HFF-Myc (cell line): ENCODE measurements at regions not wholly inside any gene's neighbourhood (a gene's known extent, or its start where the extent isn't known, plus 50 kb on each side); places are given as distances from the start of the nearest gene placed in this dataset.

Experiments used
- DNase-seq: peaks from one replicate; pipeline ENCODE4 v3.0.0-alpha.2; 2011; ENCODE audit warnings: low read depth; ENCODE audit errors: extremely low read depth
- H3K4me3 ChIP-seq: replicated peaks from 2 replicates; pipeline ENCODE4 v1.5.1; 2011; ENCODE audit warnings: low read depth, mild to moderate bottlenecking, control low read depth, low read length
- CTCF ChIP-seq: IDR thresholded peaks from 2 replicates; pipeline ENCODE4 v1.5.1; 2012; ENCODE audit warnings: mild to moderate bottlenecking, low read depth, low read length, control low read depth; ENCODE audit errors: missing control alignments

DNA sequence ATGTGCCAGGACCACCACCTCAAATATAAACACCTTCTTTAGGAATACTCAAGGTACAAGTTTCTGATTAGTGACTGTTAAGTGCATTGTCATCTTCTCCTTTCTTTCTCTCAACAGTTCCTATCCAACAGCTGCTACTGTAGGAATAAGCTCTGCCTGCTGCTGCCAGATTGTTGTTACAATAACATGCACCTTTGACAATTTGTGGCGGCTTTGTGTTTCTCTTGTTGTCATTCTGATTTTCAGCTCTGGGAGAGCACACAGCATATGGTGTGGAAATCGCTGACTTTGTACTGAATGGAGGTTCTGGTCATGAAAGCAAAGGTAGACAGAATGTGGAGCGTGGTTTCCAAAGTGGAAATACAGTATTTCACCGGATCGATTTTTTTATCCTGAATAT lies 182.8 kb downstream of the SEC23IP start:
- DNase-seq, result no peak
- H3K4me3 ChIP-seq, result no peak overlapping the region
- TF ChIP-seq CTCF, result no peak

GRCh38 chr10:120076996-120077706 lies 184.6 kb downstream of the SEC23IP start:
- DNase-seq, result no peak
- no peak for TF ChIP-seq CTCF

DNA sequence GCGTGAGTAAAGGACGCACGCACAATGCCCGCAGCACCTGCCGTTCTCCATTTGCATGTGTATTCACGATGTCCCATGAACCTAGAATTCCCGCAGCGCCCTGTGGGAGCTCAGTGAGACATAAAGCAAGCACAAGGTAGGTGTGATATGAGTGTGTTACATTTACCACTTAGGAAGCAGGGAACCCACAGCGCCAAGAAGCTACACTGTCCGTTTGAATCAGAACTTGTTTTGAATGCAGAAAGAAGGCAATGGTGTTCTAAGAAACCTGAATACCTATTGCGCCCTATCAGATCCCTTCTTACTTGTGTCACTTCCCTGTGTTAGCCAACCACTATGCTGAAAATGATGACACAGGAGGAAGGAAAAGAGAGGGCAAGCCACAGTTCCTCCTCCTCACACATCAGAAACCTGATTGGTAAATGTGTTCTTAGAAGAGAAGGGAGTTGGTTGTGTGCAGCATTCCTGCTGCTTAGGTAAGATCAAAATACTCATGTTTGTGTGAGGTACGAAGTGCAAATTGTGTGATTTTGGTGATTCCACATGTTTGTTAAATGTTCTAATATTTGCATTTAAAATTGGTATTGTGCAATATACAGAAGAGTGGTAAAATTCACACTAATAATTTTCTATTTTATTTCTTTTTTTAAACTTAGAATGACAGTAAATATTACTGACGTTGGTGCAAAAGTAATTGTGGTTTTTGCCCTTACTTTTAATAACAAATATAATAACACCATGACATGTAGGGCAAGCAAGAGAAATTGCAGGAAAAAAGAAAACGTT lies 185.4 kb downstream of the SEC23IP start:
- no peak for TF ChIP-seq CTCF
- DNase-seq, result no peak
- H3K4me3 ChIP-seq, result no peak overlapping the region

More at GRCh38 chr10:120076996-120077706, 184.6 kb downstream of the SEC23IP start:
- no peak overlapping the region for H3K4me3 ChIP-seq

DNA sequence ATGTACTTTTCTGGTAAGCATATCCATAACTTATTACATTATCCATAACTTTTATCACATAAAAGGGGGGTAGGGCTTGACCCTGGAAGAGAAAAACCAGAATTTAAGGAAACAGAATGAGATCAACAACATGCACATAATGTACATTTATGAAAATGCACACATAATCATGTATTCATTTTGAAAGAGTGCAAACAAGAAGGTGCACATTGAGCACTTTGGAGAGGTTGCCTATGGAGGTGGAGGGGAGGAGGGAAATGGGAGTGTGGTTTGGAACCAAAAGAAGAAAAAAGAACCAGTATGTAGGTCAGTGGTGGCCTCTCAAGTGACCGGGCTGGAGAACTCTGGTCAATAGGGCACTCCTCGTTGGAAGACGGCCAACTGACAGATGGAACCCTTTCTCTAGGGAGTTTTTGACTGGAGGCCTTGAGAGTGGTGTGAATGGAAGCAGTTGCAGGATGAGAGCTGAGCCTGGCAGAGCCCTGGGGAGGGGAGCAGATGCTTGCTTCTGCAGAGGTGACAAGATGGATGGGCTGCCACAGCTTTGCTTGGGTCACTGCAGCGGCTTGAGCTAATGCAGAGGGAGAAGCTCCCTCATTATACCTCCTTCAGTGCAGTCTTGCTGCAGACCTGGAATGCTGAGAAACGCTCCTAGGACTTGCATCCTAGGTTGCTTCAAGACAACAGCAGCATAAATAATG lies 192.7 kb downstream of the SEC23IP start:
- no peak overlapping the region for H3K4me3 ChIP-seq
- no peak for DNase-seq
- TF ChIP-seq CTCF, result no peak

DNA sequence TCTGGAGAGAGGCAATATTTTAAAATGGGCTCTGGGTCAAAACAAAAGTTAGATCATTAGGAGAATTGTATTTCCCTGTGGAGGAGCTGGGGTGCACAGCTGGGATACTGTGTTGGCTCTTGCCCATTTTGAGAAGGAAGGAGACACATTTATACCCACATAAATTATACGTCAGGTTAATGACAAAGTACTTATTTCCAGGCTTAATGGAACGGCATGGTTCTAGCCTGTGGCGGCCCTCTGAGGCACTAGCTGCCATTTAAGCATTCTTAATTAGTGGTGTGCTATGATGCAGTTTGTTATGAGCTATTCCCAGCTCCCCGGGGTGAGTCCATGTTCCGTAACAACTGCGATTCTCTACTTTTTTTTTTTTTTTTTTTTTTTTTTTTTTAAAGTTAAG lies 193.5 kb downstream of the SEC23IP start:
- H3K4me3 ChIP-seq, result no peak overlapping the region
- no peak for DNase-seq
- TF ChIP-seq CTCF, result no peak

DNA sequence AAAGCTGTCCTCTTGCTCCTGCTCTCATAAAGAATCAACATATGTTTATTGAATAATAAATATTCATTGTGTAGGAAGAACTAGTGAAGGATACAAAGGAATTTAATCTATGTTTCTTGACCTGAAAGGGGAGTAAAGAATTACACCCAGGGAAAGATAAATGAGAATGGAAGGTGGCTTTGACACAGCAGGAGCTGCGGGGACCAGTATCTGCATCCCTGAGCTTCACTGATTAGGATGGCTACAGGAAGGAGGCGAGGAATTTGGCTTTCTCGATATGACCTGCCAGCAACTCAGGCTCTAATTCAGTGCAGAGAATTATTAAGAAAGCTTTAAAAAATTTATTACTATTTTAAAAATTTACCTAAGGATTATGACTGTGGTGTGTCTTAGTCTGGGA lies 194.6 kb downstream of the SEC23IP start:
- TF ChIP-seq CTCF, result no peak
- H3K4me3 ChIP-seq, result no peak overlapping the region
- DNase-seq, result no peak
